HG02938 (cell line): ENCODE measurements at regions not wholly inside any gene's neighbourhood (a gene's known extent, or its start where the extent isn't known, plus 50 kb on each side); places are given as distances from the start of the nearest gene placed in this dataset.

Source experiments
- ATAC-seq: cut with Tn5 transposase; IDR thresholded peaks from one replicate; pipeline ENCODE4 v1.9.1; 2021; ENCODE audit warnings: mild to moderate bottlenecking, moderate library complexity; ENCODE audit not compliant: unreplicated experiment

DNA sequence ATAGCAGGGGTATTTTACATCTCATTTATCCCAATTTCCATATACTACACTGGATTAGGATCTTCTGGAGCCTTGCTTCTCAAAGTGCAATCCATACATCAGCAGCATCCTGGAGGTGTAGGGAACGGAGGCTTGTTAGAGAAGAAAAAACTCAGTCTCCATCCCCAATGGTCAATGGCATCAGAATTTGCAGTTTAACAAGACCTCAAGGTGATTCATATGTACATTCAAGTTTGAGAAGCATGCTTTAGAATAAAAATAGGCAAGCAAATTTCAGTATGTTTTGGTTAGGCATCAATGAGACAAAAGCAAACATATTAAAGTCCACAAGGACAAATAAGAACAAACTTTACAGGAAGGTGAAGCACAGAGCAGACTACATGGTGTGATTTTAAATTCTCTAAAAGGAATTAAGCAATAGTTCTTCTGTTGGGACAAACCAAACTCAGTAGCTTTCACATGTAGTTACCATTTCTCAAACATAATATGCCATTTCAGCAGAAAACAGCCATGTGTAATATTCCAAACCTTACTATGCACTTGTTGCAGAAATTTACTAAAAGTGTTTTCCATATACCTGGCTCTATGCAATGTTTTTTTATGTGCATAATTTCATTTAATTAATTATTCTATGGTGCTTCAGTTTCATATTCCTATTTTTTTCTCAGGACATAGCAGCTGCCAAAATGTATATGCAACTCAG is 360.3 kb upstream of the NECTIN3 start:
- ATAC-seq = no peak

GRCh38 chr3:110711851-110712516 is 359.6 kb upstream of the NECTIN3 start:
- no peak for ATAC-seq

DNA sequence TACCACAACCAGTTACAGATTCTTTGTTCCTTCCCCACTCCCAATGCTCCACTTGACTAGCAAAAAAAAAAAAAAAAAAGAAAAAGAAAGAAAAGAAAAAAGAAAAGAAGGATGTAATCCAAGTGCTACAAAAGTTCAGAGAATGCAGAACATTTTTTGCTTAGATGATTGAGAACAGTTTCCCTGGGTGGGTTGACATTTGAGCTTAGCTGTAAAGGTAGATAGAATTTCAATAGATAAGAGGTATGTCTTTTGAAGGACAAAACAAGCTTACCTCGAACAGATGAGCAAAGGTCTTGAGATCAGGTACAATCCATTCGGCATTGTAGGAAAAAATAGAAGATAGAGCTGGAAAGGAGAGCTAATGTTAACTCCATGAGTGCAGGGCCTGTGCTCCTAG is 344.6 kb upstream of the NECTIN3 start:
- ATAC-seq = no peak

GRCh38 chr3:110731148-110731547 is 340.5 kb upstream of the NECTIN3 start:
- no peak for ATAC-seq

DNA sequence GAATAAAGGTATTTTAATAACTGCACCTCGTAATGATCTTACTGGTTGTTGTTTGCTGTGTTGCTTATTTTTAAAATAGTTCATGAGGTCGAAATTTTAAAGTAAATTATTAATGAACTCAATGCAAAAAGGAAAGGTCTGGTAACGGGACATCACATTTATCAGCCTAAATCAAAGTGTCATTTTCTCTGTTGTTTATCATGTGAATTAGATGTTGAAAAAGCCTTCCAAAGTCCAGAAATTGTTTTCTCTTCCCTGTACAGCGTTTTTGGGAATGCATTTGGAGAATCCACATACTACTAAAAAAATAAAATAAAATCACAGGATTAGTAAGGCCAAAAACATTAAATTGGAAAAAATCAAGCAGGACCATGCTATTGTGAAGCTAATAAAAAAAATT is 339.2 kb upstream of the NECTIN3 start:
- no peak for ATAC-seq

DNA sequence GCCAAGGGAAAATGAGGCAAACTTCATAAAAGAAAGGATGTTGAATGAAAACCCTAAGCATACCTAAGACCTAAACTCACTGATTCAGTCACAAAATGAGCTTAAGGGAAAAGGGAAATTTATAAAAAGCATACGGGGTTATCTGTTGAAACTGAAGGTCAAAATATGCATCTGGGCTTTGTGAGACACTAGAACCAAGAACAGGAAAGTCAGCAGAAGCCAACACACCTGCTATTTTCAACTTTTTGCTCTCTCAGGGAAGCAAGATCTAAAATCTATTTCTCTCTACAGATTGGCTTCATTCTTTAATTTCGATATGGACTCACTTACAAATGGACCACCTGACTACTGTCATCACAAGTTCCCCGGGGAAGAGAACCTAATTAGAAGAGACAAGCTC is 338.6 kb upstream of the NECTIN3 start:
- ATAC-seq = no peak

DNA sequence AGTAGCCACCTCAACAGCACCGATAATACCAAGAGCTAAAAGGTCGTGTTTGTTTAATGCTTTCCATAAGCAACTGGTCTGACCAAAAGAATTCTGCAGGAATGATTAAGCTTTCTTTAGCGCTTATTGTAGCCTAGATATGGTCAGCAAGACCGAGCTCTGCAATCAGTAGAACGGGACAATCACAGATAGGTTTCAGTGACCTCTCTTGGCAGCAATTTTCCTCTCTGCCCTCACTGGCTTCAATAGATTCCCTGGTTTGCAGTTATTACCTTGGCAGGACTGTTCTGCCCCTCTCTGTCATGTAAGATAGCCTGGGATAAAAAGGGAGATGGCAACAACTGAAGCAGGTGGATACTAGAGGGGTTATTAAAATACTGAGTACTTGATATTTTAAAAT is 337.1 kb upstream of the NECTIN3 start:
- no peak for ATAC-seq

GRCh38 chr3:110736332-110736731 is 335.3 kb upstream of the NECTIN3 start:
- peak; percentile 97 for ATAC-seq

GRCh38 chr3:110738531-110738930 is 333.1 kb upstream of the NECTIN3 start:
- ATAC-seq = no peak

GRCh38 chr3:110741891-110742290 is 329.7 kb upstream of the NECTIN3 start:
- ATAC-seq = no peak

DNA sequence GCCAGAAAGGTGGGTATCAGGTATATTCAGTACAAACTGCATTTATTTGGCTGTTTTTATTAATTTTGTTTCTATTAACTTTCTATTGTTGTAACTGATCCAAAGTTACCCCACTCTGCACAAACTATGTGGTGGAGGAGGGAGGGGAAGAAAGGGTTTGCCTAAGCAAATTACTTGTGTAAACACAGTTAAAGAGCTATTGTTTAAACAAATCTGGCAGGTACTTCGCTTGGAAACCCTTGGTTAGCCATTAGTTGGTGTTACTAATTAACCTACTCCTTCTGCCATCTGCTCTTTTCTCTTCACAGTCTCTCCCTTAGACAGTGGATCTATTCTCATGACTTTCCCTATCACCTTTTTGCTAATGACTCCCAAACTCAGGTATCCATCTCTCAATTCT is 328.4 kb upstream of the NECTIN3 start:
- peak; percentile 76 for ATAC-seq

DNA sequence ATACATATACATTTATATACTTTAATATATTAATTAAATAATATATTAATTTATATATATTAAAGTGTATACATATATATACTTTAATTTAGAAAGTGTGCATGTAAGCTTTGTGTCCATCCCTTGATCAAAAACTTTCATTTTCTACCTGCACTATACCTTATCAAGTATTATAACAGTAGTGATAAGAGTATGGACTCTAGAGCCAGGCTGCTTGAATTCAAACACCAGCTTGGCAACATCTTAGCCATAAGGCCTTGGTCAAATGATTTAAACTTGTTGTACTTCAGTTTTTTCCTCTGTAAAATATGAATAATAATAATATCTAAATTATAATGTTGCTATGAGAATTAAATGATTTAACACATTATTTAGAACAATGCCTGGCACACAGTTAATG is 327.6 kb upstream of the NECTIN3 start:
- no peak for ATAC-seq

- no peak for ATAC-seq
Observed at GRCh38 chr3:110744723-110745122, 326.9 kb upstream of the NECTIN3 start.

DNA sequence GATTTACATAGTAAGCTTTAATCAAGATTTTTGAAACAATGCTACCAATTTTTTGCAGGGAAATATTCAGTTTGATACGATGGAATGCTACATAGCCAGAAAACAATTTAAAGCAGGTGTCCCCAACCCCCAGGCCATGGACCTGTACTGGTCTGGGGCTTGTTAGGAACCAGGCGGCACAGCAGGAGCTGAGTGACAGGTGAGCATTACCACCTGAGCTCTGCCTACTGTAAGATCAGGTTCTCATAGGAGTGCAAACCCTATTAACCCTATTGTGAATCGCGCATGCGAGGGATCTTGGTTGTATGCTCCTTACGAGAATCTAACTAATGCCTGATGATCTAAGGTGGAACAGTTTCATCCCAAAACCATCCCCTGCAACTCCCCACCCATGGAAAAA is 322.6 kb upstream of the NECTIN3 start:
- no peak for ATAC-seq

GRCh38 chr3:110750201-110750600 is 321.4 kb upstream of the NECTIN3 start:
- ATAC-seq = no peak

DNA sequence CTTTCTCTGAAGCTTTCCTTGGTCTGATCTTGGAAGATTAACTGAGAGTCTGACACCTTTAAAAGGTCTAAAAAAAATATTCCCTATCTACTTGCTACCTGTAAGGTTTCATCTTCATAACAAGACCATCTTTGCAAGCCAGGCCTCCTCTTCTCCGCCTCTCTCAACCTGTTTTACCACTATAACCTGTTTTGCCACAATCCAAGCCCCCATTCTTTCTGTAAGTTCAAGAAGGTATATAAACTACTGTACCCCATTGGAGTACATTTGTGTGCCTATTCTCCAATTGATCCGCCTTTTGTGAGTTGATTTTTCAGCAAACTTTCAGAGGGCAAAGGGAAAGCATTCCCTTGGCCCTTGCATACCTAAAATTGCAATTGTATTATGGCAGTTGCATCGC is 319.3 kb upstream of the NECTIN3 start:
- no peak for ATAC-seq

DNA sequence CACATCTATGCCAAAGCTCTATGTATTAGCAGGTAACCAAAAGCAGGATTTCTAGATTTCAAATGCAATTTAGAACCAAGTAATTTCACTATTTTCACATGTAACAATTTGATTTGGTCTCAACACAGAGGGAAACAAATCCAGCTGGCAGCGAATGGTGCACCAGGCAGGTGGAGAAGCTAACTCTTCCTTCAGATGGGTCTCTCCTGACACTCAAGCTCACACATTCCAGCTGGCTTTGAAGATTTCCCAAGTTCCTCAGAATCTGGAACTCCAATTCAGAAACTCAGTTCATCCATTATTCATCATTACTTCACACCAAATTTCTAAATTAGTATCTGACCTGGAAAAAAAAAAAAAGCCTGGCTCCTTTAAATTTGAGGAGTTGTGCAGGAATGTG is 318.1 kb upstream of the NECTIN3 start:
- no peak for ATAC-seq

DNA sequence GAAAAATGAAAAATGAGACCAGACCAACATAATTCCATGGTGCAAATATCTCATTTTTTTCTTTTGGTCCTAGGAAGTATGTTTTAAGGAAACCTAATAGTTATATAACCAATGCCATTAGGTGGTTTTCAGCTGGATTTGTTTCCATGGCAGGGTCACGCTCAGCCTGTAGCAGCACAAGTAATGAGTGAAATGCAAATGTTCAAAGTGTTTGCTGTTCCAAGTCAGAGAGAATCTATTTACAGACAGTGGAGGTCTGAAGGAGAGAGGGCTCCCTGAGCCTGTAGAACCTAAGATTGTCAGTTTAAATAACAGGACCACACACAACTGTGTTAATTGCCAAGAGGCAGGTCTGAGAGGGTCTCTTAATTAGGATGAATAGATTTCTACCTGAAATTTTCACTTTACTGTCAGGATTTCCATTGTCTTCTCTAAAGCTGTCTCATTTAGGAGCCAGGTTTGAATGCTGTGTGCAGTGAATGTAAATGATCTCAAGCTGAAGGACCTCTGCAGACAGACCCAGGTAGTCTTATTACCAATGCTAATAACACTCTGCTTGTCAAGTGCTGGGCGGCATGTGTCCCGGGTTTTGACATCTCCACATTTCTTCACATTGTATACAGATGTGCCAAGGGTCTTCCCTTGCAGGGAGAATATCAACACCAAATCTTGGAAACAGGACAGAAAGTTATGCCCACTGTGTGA is 317.3 kb upstream of the NECTIN3 start:
- ATAC-seq = no peak

- no peak for ATAC-seq
Observed at GRCh38 chr3:110755345-110755744, 316.3 kb upstream of the NECTIN3 start.

GRCh38 chr3:110756705-110757104 is 314.9 kb upstream of the NECTIN3 start:
- ATAC-seq = no peak

DNA sequence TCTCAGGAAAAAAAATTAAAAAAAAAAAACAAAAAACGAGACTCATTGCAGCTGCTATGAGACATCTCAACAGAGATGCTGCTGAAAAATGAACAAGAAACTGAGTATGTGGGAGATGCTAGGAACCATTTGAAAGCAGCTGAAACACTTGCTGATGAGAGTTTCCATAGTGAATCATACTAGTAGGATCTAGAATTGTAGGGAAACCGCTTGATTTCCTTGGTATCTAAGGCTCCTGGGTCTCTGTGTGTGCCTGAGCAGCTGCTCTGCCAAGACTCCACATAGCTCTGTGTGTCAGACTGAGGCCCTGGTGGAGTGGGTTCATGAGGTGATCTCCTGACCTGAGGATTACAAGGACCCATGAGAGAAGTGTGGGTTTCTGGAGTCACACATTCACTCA is 313.4 kb upstream of the NECTIN3 start:
- no peak for ATAC-seq

DNA sequence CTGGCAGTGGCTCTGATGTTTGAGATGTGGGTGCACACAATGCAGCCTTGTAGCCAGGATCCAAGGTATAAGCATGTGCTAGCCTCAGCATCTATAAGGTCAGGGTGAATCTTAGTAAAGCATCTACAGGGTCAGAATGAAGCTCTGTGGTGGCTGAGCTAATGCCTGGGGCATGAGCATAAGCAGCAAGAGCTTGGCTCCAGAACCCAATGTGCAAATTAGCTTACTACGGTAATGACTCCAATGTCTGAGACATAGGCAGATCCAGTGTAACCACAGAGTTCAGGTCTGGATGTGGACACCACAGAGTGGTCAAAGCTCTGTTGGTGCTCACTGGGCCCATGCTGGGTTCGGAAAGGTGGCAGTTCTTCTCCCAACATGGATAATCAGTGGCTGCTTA is 304.5 kb upstream of the NECTIN3 start:
- no peak for ATAC-seq
